ENCODE measurements at regions not wholly inside any gene's neighbourhood (a gene's known extent, or its start where the extent isn't known, plus 50 kb on each side); places are given as distances from the start of the nearest gene placed in this dataset.

- no peak for DNase-seq (ENCODE audit: low spot score)
These were observed 1317.4 kb upstream of the TENM3 start for GRCh38 chr4:180925805-180926204.

- no peak for DNase-seq (ENCODE audit: low spot score)
These were observed 1316.9 kb upstream of the TENM3 start for GRCh38 chr4:180926277-180926676.

- no peak for DNase-seq (ENCODE audit: low spot score)
These were observed 1310.7 kb upstream of the TENM3 start for GRCh38 chr4:180932370-180933001.

GRCh38 chr4:180937083-180937482 is 1306.1 kb upstream of the TENM3 start:
- no peak for DNase-seq (ENCODE audit: low spot score)

- DNase-seq (ENCODE audit: low spot score) = no peak
These were observed 1302.5 kb upstream of the TENM3 start for GRCh38 chr4:180940680-180941079.

- DNase-seq (ENCODE audit: low spot score) = no peak
These were observed 1300.8 kb upstream of the TENM3 start for GRCh38 chr4:180942367-180942916.

- no peak for DNase-seq (ENCODE audit: low spot score)
These were observed 1297.0 kb upstream of the TENM3 start for GRCh38 chr4:180946188-180946587.

GRCh38 chr4:180947425-180947824 is 1295.8 kb upstream of the TENM3 start:
- no peak for DNase-seq (ENCODE audit: low spot score)

- DNase-seq (ENCODE audit: low spot score) = no peak
These were observed 1293.6 kb upstream of the TENM3 start for GRCh38 chr4:180949424-180950213.

GRCh38 chr4:180950377-180950776 is 1292.8 kb upstream of the TENM3 start:
- no peak for DNase-seq (ENCODE audit: low spot score)

GRCh38 chr4:180951312-180951711 is 1291.9 kb upstream of the TENM3 start:
- DNase-seq (ENCODE audit: low spot score) = no peak

GRCh38 chr4:180953572-180953971 is 1289.6 kb upstream of the TENM3 start:
- no peak for DNase-seq (ENCODE audit: low spot score)

GRCh38 chr4:180960743-180961401 is 1282.3 kb upstream of the TENM3 start:
- peak; percentile 62 for DNase-seq (ENCODE audit: low spot score)

GRCh38 chr4:180962268-180962667 is 1280.9 kb upstream of the TENM3 start:
- no peak for DNase-seq (ENCODE audit: low spot score)

- DNase-seq (ENCODE audit: low spot score) = no peak
These were observed 1276.9 kb upstream of the TENM3 start for GRCh38 chr4:180966312-180966711.

GRCh38 chr4:180967936-180968335 is 1275.3 kb upstream of the TENM3 start:
- DNase-seq (ENCODE audit: low spot score) = no peak

GRCh38 chr4:180973894-180974293 is 1269.3 kb upstream of the TENM3 start:
- DNase-seq (ENCODE audit: low spot score) = no peak

- no peak for DNase-seq (ENCODE audit: low spot score)
These were observed 1252.3 kb upstream of the TENM3 start for GRCh38 chr4:180990931-180991330.

- no peak for DNase-seq (ENCODE audit: low spot score)
These were observed 1249.9 kb upstream of the TENM3 start for GRCh38 chr4:180993244-180993836.

GRCh38 chr4:180994722-180995121 is 1248.5 kb upstream of the TENM3 start:
- DNase-seq (ENCODE audit: low spot score) = no peak

- no peak for DNase-seq (ENCODE audit: low spot score)
These were observed 1244.0 kb upstream of the TENM3 start for GRCh38 chr4:180999217-180999616.

GRCh38 chr4:181004056-181004455 is 1239.1 kb upstream of the TENM3 start:
- DNase-seq (ENCODE audit: low spot score) = no peak

Measured in globus pallidus (tissue), 1 donor.